ENCODE measurements at regions not wholly inside any gene's neighbourhood (a gene's known extent, or its start where the extent isn't known, plus 50 kb on each side); places are given as distances from the start of the nearest gene placed in this dataset.

GRCh38 chr9:27766073-27766835 lies 193.0 kb upstream of the C9orf72 start:
- TF ChIP-seq CTCF (optimal IDR thresholded peaks at IDR 0.05 in 1 of 3, IDR thresholded peaks at IDR 0.05 in 1 of 3, conservative IDR thresholded peaks at IDR 0.05 in 1 of 3; ENCODE audit: extremely low read depth in 1 of 3, insufficient read depth in 2 of 3, low read length in 3 of 3) (no peak), EZH2 (IDR thresholded peaks at IDR 0.05; ENCODE audit: low read length) (no peak)

Data from keratinocyte (primary cell).